GM12891 (cell line): ENCODE measurements at regions not wholly inside any gene's neighbourhood (a gene's known extent, or its start where the extent isn't known, plus 50 kb on each side); places are given as distances from the start of the nearest gene placed in this dataset.

Experiments
- PAX5 ChIP-seq: IDR thresholded peaks from 2 replicates; pipeline ENCODE4 v1.6.1; 2011; ENCODE audit warnings: low read length, moderate library complexity, mild to moderate bottlenecking; ENCODE audit not compliant: insufficient read depth, severe bottlenecking
- POLR2A ChIP-seq: IDR thresholded peaks from 2 replicates; pipeline ENCODE4 v1.6.1; 2011; ENCODE audit warnings: low read depth, low read length, control low read depth
- POLR2AphosphoS5 ChIP-seq: IDR thresholded peaks from 2 replicates; pipeline ENCODE4 v1.6.1; 2011; ENCODE audit warnings: low read depth, low read length, control low read depth
- SPI1 ChIP-seq: IDR thresholded peaks from 2 replicates; pipeline ENCODE4 v1.6.1; 2011; ENCODE audit warnings: low read depth, low read length, control low read depth
- TAF1 ChIP-seq: IDR thresholded peaks from 2 replicates; pipeline ENCODE4 v1.6.1; 2011; ENCODE audit warnings: low read depth, low read length, control low read depth

- TF ChIP-seq POLR2A (no peak), POLR2AphosphoS5 (no peak), TAF1 (no peak), SPI1 (no peak), PAX5 (no peak)
These were observed 459.1 kb downstream of the SETD4 start for GRCh38 chr21:35601211-35601610.
